ENCODE measurements at regions not wholly inside any gene's neighbourhood (a gene's known extent, or its start where the extent isn't known, plus 50 kb on each side); places are given as distances from the start of the nearest gene placed in this dataset.

DNA sequence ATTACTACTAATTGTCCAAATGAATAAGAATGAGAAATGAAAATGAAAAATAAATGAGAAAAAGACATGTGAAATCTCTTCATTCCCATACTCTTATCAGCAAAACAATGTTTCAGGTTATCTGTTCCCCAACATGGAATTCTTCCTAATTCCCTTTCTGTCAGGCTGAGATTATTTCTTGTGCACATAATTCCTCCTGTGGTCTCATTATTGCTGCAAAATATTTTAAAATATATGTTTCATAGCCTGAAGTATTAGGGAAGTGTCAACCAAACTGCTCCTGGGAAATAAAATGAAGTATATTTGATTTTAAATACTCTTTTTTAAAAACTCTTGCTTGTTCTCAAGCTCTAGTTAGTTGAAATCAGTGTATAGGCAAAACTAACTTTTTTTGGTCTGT, 314.9 kb downstream of the USP25 start:
- TF ChIP-seq, protein P1, sequence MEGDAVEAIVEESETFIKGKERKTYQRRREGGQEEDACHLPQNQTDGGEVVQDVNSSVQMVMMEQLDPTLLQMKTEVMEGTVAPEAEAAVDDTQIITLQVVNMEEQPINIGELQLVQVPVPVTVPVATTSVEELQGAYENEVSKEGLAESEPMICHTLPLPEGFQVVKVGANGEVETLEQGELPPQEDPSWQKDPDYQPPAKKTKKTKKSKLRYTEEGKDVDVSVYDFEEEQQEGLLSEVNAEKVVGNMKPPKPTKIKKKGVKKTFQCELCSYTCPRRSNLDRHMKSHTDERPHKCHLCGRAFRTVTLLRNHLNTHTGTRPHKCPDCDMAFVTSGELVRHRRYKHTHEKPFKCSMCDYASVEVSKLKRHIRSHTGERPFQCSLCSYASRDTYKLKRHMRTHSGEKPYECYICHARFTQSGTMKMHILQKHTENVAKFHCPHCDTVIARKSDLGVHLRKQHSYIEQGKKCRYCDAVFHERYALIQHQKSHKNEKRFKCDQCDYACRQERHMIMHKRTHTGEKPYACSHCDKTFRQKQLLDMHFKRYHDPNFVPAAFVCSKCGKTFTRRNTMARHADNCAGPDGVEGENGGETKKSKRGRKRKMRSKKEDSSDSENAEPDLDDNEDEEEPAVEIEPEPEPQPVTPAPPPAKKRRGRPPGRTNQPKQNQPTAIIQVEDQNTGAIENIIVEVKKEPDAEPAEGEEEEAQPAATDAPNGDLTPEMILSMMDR (IDR thresholded peaks at IDR 0.05; ENCODE audit: low read depth, low read length) = no peak
- DNase-seq (ENCODE audit: low read depth in 2 of 2) = no peak
- no peak overlapping the region for H3K4me3 ChIP-seq (replicated peaks in 1 of 2; ENCODE audit: low read depth in 2 of 2, low read length in 2 of 2)

DNA sequence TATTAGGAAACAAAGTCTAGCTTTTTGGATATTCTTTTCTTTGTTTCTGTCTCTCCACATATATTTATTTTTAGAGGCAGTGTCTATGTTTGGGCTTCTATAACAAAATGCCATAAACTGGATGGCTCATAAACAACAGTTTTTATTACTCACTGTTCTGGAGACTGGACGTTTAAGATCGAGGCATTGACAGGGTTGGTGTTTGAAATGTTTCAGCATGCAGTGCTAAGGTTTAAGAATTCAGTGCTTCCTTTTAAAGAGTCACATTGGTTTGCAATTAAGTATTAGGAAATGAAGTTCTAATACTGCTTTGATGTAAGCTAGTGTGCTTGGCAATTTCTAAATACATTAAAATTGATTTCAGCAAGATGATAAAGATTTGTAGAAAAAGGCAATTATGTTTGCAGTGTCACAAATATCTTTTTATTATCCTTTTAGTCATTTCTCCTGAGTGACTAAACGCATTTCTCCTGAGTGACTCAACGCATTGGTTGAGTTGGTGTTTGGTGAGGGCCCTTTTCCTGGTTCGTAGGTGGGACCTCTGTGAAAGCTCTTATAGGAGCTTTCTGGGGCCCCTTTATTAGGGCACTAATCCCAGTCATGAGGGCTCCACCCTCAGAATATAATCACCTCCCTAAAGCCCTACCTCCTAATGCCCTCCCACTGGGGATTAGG, 317.0 kb downstream of the USP25 start:
- peak in 1 of 2 donors; percentile 62 for DNase-seq (ENCODE audit: low read depth in 2 of 2)
- H3K4me3 ChIP-seq (replicated peaks in 1 of 2; ENCODE audit: low read depth in 2 of 2, low read length in 2 of 2) = no peak overlapping the region
- TF ChIP-seq, protein P1 (IDR thresholded peaks at IDR 0.05; ENCODE audit: low read depth, low read length) = no peak

DNA sequence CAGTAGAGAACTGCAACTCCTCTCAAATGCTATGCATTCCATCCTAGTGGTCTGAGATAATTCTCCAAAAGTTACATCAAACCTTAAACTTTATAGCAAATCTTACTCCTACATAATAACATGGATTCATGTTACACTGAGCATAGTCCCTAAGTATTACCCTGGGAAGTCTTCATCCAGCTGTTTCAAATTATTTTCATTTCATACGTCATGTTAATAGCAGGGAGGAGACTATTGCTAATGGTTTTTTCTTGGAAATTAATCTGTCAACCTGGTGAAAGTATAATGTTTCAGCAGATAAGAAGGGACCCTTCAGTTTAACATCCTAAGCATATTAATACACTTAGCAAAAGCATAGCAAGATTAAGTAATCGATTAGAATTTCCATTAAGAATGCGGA, 318.1 kb downstream of the USP25 start:
- H3K4me3 ChIP-seq (replicated peaks in 1 of 2; ENCODE audit: low read depth in 2 of 2, low read length in 2 of 2) = no peak overlapping the region
- TF ChIP-seq, protein P1 (IDR thresholded peaks at IDR 0.05; ENCODE audit: low read depth, low read length) = no peak
- DNase-seq (ENCODE audit: low read depth in 2 of 2) = peak in 1 of 2 donors; percentile 21

DNA sequence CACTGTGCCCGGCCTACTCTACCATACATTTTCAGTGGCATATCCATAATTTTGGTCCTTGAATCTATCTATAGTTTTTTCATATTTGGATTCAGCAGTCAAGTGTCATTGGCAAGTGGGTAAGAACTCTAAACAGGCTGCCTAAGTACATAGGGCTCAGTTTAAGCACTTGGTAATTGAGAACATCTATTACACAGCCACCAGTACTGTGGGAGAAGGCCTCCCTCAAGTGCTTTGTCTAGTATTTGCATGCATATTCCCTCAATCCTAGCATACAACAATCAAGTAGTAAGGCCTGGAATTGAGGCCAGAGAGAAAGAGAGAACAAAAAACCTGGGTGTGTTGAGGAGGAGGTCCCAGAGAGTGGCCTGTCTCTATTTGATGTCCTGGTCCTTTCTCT, 325.2 kb downstream of the USP25 start:
- no peak overlapping the region for H3K4me3 ChIP-seq (replicated peaks in 1 of 2; ENCODE audit: low read depth in 2 of 2, low read length in 2 of 2)
- no peak for DNase-seq (ENCODE audit: low read depth in 2 of 2)
- TF ChIP-seq, protein P1 (IDR thresholded peaks at IDR 0.05; ENCODE audit: low read depth, low read length) = no peak

DNA sequence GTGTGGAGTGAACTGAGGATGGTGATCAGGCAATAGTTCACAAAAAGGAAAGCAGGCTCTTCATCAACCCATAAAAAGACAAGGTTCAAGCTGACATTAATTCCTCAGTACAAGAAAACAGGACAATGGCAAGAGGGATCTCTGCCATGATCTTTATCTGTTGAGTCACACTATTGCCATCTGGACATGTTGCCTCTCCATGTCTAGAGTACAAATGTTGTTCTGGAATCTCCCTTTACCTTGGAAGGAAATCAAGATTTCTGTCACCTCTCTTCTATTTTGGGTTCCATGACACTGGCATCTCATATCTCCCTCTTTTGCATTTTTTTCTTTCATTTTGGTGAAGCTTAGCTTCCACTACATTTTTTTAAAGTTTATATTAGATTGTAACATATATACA, 329.1 kb downstream of the USP25 start:
- TF ChIP-seq, protein P1 (IDR thresholded peaks at IDR 0.05; ENCODE audit: low read depth, low read length) = no peak
- DNase-seq (ENCODE audit: low read depth in 2 of 2) = peak in 1 of 2 donors; percentile 27
- H3K4me3 ChIP-seq (replicated peaks in 1 of 2; ENCODE audit: low read depth in 2 of 2, low read length in 2 of 2) = no peak overlapping the region

DNA sequence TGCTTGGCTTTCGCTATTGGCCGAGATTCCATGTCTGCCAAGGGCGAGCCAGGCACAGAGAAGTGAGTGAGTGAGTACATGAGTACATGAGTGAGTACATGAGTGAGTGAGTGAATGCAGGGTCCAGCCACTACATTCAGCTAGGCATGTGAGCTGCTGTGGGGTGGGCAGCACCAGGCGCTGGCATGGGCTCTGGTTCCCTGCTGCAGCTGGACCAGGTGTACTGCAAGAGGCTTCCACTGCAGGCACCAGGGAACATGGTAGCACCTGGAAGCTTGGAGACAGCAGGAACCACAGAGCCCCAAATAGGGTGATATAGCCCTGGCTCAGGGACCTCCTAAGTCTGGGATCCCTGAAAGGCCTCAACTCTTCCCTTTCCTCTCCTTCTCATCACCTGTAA, 330.2 kb downstream of the USP25 start:
- DNase-seq (ENCODE audit: low read depth in 2 of 2) = no peak
- TF ChIP-seq, protein P1 (IDR thresholded peaks at IDR 0.05; ENCODE audit: low read depth, low read length) = no peak
- no peak overlapping the region for H3K4me3 ChIP-seq (replicated peaks in 1 of 2; ENCODE audit: low read depth in 2 of 2, low read length in 2 of 2)

DNA sequence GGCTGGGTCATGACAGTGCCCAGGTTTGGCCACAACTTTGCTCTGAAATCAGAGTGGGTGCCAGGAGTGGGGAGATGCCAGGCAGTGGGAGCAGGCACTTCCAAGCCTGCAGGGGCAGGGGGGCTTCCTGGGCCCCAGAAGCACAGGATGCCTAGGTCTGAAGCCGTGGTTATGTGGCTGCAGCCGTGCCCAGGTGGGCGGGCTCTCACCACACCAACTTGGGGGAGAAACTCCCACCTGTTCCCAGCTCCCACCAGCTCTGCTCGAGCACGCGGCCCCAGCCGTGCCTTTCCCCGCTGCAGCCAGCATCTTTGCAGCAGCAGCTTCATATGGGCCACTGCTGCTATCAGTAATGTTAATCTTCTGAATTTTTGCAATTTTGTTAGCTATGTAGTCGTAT, 331.4 kb downstream of the USP25 start:
- TF ChIP-seq, protein P1 (IDR thresholded peaks at IDR 0.05; ENCODE audit: low read depth, low read length) = no peak
- no peak for DNase-seq (ENCODE audit: low read depth in 2 of 2)
- no peak overlapping the region for H3K4me3 ChIP-seq (replicated peaks in 1 of 2; ENCODE audit: low read depth in 2 of 2, low read length in 2 of 2)
